ENCODE measurements at regions not wholly inside any gene's neighbourhood (a gene's known extent, or its start where the extent isn't known, plus 50 kb on each side); places are given as distances from the start of the nearest gene placed in this dataset.

DNA sequence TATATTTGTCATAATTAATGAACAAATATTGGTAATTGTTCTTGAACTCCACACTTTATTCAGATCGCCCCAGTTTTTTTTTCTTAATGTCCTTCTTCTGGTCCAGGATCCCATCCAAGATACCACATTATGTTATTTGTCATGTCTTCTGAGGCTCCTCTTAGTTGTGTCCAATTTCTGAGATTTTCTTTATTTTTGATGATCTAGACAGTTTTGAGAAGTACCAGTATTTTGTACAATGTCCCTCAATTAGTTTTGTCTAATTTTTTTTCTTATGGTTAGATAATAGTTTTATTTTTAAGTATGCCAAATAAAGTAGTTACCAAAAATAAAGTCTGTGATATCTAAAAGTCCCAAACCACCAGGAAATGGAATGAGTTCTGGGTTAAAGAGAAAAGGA lies 440.8 kb upstream of the ATP2B1 start:
- TF ChIP-seq, protein P1, sequence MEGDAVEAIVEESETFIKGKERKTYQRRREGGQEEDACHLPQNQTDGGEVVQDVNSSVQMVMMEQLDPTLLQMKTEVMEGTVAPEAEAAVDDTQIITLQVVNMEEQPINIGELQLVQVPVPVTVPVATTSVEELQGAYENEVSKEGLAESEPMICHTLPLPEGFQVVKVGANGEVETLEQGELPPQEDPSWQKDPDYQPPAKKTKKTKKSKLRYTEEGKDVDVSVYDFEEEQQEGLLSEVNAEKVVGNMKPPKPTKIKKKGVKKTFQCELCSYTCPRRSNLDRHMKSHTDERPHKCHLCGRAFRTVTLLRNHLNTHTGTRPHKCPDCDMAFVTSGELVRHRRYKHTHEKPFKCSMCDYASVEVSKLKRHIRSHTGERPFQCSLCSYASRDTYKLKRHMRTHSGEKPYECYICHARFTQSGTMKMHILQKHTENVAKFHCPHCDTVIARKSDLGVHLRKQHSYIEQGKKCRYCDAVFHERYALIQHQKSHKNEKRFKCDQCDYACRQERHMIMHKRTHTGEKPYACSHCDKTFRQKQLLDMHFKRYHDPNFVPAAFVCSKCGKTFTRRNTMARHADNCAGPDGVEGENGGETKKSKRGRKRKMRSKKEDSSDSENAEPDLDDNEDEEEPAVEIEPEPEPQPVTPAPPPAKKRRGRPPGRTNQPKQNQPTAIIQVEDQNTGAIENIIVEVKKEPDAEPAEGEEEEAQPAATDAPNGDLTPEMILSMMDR (IDR thresholded peaks at IDR 0.05; ENCODE audit: poor library complexity, severe bottlenecking), result no peak
- TF ChIP-seq POLR2AphosphoS5 (IDR thresholded peaks at IDR 0.05) (no peak), EZH2 (IDR thresholded peaks at IDR 0.05; ENCODE audit: borderline replicate concordance, insufficient read depth, low read length, poor library complexity, severe bottlenecking) (no peak), SMC3 (conservative IDR thresholded peaks at IDR 0.05; ENCODE audit: poor library complexity) (no peak)
- TF ChIP-seq, protein P2, sequence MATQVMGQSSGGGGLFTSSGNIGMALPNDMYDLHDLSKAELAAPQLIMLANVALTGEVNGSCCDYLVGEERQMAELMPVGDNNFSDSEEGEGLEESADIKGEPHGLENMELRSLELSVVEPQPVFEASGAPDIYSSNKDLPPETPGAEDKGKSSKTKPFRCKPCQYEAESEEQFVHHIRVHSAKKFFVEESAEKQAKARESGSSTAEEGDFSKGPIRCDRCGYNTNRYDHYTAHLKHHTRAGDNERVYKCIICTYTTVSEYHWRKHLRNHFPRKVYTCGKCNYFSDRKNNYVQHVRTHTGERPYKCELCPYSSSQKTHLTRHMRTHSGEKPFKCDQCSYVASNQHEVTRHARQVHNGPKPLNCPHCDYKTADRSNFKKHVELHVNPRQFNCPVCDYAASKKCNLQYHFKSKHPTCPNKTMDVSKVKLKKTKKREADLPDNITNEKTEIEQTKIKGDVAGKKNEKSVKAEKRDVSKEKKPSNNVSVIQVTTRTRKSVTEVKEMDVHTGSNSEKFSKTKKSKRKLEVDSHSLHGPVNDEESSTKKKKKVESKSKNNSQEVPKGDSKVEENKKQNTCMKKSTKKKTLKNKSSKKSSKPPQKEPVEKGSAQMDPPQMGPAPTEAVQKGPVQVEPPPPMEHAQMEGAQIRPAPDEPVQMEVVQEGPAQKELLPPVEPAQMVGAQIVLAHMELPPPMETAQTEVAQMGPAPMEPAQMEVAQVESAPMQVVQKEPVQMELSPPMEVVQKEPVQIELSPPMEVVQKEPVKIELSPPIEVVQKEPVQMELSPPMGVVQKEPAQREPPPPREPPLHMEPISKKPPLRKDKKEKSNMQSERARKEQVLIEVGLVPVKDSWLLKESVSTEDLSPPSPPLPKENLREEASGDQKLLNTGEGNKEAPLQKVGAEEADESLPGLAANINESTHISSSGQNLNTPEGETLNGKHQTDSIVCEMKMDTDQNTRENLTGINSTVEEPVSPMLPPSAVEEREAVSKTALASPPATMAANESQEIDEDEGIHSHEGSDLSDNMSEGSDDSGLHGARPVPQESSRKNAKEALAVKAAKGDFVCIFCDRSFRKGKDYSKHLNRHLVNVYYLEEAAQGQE (IDR thresholded peaks at IDR 0.05; ENCODE audit: borderline replicate concordance), result no peak

Measured in neural cell (in vitro differentiated cells).